Adrenal gland (tissue), 9 donors: ENCODE measurements at regions not wholly inside any gene's neighbourhood (a gene's known extent, or its start where the extent isn't known, plus 50 kb on each side); places are given as distances from the start of the nearest gene placed in this dataset.

Experiments
- DNase-seq, 7 donors: peaks; one replicate each; pipeline ENCODE4 v3.0.0-alpha.2; 2019 to 2020
- H3K27ac ChIP-seq, 5 donors: fragments of 200-600 bp; sonication (generic) in 4 of 5; 1 replicate in 3 of 5; 2 replicates in 2 of 5; pipeline versions ENCODE4 v1.5.1 to v1.8.0; 2016 to 2020; ENCODE audit warnings: mild to moderate bottlenecking in 1 of 5
- H3K27me3 ChIP-seq: fragments of 200-600 bp; 2 replicates; pipeline ENCODE4 v1.8.0; 2021
- H3K36me3 ChIP-seq, 2 donors: fragments of 200-600 bp; replicated peaks in 1 of 2; 1 replicate in 1 of 2; 2 replicates in 1 of 2; pipeline versions ENCODE4 v1.5.1 to v1.8.0; 2018 to 2022
- H3K4me1 ChIP-seq, 2 donors: fragments of 200-600 bp; replicated peaks in 1 of 2; 1 replicate in 1 of 2; 2 replicates in 1 of 2; pipeline versions ENCODE4 v1.5.1 to v1.8.0; 2018 to 2021
- H3K4me3 ChIP-seq, 4 donors: fragments of 200-600 bp; sonication (generic) in 3 of 4; one replicate each; pipeline ENCODE4 v1.5.1; 2016 to 2018
- H3K9me3 ChIP-seq, 3 donors: fragments of 200-600 bp; sonication (generic) in 1 of 3; replicated peaks in 1 of 3; 1 replicate in 2 of 3; 2 replicates in 1 of 3; pipeline versions ENCODE4 v1.5.1 to v1.8.0; 2016 to 2021
- CTCF ChIP-seq, 6 experiments: fragments of 450-650 bp in 4 of 6; fragments of 200-600 bp in 2 of 6; sonication (generic) in 1 of 6; IDR thresholded peaks; 1 replicate in 5 of 6; 2 replicates in 1 of 6; pipeline versions ENCODE4 v1.5.1 to v1.8.0; 2016 to 2021; ENCODE audit warnings: antibody characterized with exemption in 6 of 6, mild to moderate bottlenecking in 2 of 6, moderate library complexity in 1 of 6
- POLR2A ChIP-seq, 2 donors: fragments of 450-650 bp; IDR thresholded peaks; one replicate each; pipeline ENCODE4 v1.6.1; 2017; ENCODE audit warnings: antibody characterized with exemption in 2 of 2, mild to moderate bottlenecking in 2 of 2, moderate library complexity in 1 of 2
- WGBS, 4 donors: extraction: QIAGEN DNeasy Blood & Tissue Kit in 2 of 4; methylation state at CpG; one replicate each; pipeline versions ENCODE4 v1.1.5 to v1.1.7; 2013 to 2017; 5-methylcytosine and 5-hydroxymethylcytosine counted together
- intact Hi-C, 2 donors: fragments of 100-400 bp; cut with DNase I; formaldehyde crosslinking; loops; one replicate each; pipeline versions ENCODE4 v1.14.1 to v1.15.0; 2022 to 2023
- donor health status: healthy with polysubstance abuse.
- donor health status: Bipolar disorder and iron deficiency.
- donor health status: DM: yes; HTN: yes; CAD: no.
- donor health status: DM: no; HTN: no; CAD: no.
- donor health status: DM: no; HTN: no; CAD: no.

- DNase-seq, result no peak
- 82 to 89% (median 86%) methylated on average over 3 of the region's 3 CpGs for WGBS, 4 donors
- H3K9me3 ChIP-seq, result no peaks in the 10 kb centered on the region
- no peak overlapping the region for H3K27ac ChIP-seq
- intact Hi-C loops, result no loop called here
- no peaks in the 10 kb centered on the region for H3K27me3 ChIP-seq
- H3K36me3 ChIP-seq, result no peaks in the 10 kb centered on the region
- H3K4me1 ChIP-seq, result no peaks in the 10 kb centered on the region
- TF ChIP-seq POLR2A (IDR thresholded peaks at IDR 0.05), result no peak
- TF ChIP-seq CTCF (IDR thresholded peaks at IDR 0.05), result no peak
- H3K4me3 ChIP-seq, result no peak overlapping the region
These were observed 124.9 kb upstream of the GUCY1A1 start for GRCh38 chr4:155541716-155542115.

GRCh38 chr4:155540698-155541097 is 126.0 kb upstream of the GUCY1A1 start:
- Histone ChIP-seq H3K27ac (no peak overlapping the region), H3K9me3 (no peaks in the 10 kb centered on the region), H3K4me3 (no peak overlapping the region), H3K27me3 (no peaks in the 10 kb centered on the region), H3K4me1 (no peaks in the 10 kb centered on the region), H3K36me3 (no peaks in the 10 kb centered on the region)
- no peak for DNase-seq
- 81 to 88% (median 85%) methylated on average over 7 of the region's 7 CpGs for WGBS, 4 donors
- TF ChIP-seq CTCF (IDR thresholded peaks at IDR 0.05) (no peak), POLR2A (IDR thresholded peaks at IDR 0.05) (no peak)
- intact Hi-C loops, result no loop called here

- H3K36me3 ChIP-seq, result no peaks in the 10 kb centered on the region
- 64 to 96% (median 75%) methylated on average over 3 of the region's 3 CpGs for WGBS, 4 donors
- TF ChIP-seq POLR2A (IDR thresholded peaks at IDR 0.05), result no peak
- TF ChIP-seq CTCF (IDR thresholded peaks at IDR 0.05), result no peak
- no peak overlapping the region for H3K27ac ChIP-seq
- no peaks in the 10 kb centered on the region for H3K9me3 ChIP-seq
- no peak for DNase-seq
- H3K4me3 ChIP-seq, result no peak overlapping the region
- no peaks in the 10 kb centered on the region for H3K27me3 ChIP-seq
- intact Hi-C loops, result no loop called here
- no peaks in the 10 kb centered on the region for H3K4me1 ChIP-seq
These were observed 126.9 kb upstream of the GUCY1A1 start for GRCh38 chr4:155539746-155540145.

- Histone ChIP-seq H3K36me3 (no peaks in the 10 kb centered on the region), H3K27me3 (no peaks in the 10 kb centered on the region), H3K9me3 (no peaks in the 10 kb centered on the region), H3K4me3 (no peak overlapping the region), H3K27ac (no peak overlapping the region), H3K4me1 (no peaks in the 10 kb centered on the region)
- no peak for TF ChIP-seq CTCF (IDR thresholded peaks at IDR 0.05)
- no peak for TF ChIP-seq POLR2A (IDR thresholded peaks at IDR 0.05)
- WGBS, 4 donors, result 69 to 79% (median 78%) methylated on average over 2 of the region's 2 CpGs
- intact Hi-C loops, result no loop called here
- no peak for DNase-seq
These were observed 130.7 kb upstream of the GUCY1A1 start for GRCh38 chr4:155535802-155536454.
